Muscle of back (tissue), 3 donors: ENCODE measurements at regions not wholly inside any gene's neighbourhood (a gene's known extent, or its start where the extent isn't known, plus 50 kb on each side); places are given as distances from the start of the nearest gene placed in this dataset.
A peak's percentile ranks its signal among the peaks of the same experiment; 100 is the strongest.

Source experiments
- DNase-seq, 3 donors: peaks; one replicate each; pipeline versions ENCODE4 v3.0.0 to v3.0.0-alpha.2; 2013

DNA sequence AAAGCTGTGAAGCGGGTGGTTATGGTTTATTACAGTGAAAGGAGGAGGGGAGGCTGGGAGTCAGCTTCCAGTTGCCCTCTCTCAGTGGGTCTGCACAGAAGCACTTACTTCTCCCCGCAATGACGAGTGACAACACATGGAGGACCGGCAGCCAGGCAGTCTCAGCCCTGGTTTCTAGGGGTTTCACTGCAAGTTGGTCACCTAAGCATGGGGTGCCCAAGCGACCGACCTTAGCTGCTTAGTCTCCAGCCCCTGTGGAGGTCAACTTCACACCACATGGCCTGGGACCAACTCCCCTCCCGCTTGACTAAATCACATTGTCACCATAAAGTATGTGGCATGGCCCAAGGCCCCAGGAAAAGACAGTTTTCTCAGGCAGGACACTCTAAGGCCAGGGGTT is 99.9 kb upstream of the ZNF32 start:
- no peak for DNase-seq

DNA sequence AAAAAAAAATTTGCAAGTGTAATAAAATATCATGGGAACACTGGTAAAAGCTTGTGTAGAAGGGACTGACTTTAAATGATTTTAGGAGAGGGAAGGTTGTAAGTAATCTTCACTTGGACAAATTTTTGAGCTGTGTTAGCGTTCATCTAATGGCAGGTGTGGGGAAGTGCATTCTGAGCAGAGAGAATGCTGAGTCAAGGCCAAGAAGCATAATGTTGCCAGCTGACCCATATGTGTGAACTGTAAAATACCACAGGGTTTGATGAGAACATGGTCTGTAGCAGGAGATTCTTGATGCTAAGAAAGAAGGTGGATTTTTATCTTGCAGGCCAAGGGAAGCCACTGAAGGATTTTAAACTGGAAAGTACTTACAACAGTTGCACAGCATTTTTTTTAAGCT is 98.2 kb upstream of the ZNF32 start:
- peak in 1 of 3 donors; percentile 23 for DNase-seq

DNA sequence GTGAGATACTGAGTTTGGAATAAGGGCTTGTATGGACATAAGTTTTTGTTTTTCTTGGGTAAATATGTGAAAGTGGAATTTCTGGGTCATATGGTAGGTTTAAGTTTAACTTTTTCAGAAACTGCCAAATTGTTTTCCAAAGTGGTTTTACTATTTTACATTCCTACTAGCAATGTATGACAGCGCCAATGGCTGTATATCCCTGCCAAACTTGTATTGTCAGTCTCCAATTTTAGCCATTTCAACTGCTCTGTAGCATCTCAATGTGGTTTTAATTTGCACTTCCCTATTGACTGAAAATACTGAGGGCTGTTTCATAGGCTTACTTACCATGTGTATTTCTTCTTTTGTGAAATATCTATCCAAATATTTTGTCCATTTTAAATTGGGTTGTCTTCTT is 90.5 kb upstream of the ZNF32 start:
- DNase-seq = peak; percentile 64 to 85 (median 73)

DNA sequence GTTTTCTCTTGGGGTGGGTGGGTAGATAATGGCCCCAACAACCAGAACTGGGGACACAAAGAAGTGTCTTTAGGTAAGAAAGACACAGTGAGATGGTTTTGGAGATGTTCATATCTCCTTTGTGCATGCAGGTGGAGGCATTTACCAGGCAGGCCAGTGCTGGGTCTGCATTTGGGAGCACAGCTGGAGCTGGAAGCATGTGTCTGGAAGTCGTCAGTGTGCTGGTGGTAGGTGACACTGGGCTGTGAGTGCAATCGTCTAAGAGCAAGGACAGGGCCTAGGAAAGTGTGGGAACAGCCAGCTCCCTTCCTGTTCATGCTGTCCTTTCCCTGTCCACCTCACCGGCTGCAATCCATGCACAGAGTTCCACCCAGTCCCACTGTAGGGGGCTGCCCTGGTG is 88.3 kb upstream of the ZNF32 start:
- DNase-seq = no peak

DNA sequence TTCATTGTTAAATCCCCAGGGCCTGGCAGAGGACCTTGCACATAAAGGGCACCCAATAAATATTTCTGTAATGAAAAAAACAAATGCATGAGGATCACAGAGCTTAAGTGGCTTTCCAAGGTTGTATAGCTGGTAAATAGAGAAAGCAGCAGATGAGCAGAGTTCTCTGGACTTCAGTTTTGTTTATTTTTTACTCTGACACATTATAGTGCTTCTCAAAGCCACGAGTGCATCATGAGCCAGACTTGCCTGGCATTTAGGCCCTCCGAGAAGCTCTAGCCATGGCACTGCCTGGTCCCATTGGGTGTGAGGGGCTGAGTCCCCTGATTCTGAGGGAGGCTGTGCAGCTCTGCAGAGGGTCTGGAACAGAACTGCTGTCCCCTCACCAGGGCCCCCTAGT is 87.2 kb upstream of the ZNF32 start:
- DNase-seq = no peak

DNA sequence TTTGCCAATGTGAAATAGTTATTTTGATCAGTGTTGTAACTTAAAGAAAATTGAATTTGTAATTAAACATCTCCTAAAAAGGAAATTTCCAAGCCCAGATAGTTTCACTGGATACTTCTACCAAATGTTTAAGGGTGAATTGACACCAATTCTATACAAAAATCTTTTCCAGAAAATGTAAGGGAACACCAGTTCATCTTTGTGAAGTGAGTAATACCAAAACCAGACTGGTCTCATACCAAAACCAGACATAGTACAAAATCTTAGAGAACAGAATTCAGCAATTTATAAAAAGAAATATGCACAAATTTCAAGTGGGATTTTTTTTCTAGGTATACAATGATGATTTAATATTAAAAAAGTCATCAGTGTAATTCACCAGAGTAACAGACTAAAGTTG is 86.0 kb upstream of the ZNF32 start:
- no peak for DNase-seq

DNA sequence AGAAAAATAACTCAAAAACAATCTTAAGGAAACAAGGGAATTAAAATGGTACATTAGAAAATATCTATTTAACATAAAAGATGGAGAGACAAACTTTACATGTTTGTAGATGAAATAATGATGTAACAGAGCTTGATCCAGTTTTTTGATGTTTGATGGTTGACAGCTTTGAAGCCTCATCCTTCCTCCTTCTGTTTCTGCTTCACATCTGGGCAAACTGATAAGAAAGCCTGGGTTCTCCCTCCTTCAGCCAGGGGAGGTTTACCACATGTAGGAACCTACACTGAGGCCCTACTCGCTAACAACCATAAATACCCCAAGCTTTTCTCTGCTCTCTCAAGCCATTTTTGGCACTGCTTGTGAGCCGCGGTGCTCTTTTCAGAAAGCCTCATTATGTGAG is 82.8 kb upstream of the ZNF32 start:
- no peak for DNase-seq

DNA sequence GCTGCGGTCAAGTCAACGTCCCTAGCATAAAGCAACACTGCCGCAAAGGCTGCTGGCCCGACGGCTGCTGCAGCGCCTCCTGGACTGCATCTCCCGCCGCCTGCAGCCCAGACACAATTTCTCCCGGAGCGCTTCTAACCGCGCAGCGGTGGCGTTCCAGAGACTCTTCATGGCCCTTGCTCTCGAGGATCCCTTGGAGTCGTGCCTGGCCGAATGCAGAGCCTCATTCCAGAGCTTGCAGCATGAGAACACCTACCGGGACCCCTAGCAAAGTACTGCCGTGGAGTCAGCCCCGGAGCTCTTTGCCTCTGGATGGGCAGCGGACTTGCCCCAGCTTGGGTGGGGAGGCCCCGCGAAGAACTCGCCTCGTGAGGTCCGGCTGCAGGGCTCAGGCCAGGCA is 79.7 kb upstream of the ZNF32 start:
- no peak for DNase-seq

DNA sequence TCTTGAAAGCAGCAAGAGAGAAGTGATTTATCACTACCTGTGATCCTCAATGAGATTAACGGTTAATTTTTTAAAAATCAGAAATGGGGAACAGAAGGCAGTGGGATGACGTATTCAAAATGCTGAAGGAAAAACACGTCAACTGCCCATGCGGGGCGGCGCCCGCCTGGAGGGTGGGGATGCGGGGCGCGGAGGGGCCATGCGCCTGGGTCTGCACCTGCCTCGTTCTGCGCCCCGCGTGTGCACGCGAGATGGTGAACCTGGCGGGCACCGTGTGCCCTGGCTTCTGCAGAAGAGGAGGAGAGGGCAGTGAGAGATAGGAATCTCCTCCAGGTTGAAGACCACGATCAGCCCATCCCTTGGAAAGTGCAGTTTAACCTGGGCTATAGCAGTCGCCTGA is 79.3 kb upstream of the ZNF32 start:
- no peak for DNase-seq

DNA sequence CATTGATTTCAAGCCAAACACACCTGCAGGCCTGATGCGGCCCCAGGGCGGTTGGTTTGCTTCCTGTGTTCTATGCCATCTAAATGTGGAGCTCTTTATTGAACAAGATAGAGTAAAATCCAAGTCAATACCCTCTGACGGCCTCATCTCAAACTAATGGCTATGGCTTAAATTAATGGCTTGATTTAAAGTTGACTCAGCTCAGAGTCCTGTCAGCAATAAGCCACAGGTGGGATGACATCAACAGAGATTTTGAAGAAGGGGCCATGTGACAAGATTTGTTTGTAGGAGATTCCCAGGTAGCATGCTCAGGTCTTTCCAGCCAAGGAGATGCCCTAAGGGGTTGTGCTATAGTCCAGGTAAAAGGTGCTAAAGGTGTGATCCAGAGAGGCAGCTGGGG is 66.7 kb upstream of the ZNF32 start:
- DNase-seq = no peak

DNA sequence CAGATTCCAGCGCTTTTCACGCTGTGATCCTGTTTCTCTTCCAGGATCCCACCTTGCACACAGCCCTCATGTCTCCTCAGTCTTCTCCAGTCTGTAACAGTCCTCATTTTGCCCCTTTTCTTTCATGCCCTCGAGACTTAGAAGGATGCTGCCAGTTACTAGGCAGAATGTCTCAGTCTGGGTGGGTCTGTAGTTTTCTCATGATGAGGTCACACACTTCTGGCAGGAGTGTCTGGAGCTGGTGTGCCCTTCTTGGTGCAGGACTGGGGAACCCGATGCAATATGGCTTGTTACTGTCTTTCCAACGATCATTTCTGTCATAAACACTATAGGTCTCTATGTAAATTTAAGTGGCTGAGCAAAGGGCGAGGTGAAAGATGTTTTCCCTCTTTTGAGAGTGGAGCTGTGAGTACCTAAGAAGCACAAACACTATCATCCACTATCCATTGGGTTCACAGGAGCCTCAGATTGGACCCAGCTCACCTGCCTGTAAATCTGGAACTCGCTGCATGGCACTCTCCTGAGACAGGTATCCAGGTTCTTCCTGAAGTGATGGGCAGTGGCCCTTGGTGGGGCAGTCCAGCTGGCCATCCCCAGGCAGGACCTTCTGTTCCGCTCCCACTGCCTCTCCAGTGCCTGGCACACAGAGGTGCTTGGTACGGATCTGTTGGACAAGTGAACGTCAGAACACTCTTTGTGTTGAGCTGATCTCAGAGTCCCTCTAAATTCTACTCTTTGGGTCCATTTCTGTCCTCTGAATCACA is 64.3 kb upstream of the ZNF32 start:
- DNase-seq = no peak

DNA sequence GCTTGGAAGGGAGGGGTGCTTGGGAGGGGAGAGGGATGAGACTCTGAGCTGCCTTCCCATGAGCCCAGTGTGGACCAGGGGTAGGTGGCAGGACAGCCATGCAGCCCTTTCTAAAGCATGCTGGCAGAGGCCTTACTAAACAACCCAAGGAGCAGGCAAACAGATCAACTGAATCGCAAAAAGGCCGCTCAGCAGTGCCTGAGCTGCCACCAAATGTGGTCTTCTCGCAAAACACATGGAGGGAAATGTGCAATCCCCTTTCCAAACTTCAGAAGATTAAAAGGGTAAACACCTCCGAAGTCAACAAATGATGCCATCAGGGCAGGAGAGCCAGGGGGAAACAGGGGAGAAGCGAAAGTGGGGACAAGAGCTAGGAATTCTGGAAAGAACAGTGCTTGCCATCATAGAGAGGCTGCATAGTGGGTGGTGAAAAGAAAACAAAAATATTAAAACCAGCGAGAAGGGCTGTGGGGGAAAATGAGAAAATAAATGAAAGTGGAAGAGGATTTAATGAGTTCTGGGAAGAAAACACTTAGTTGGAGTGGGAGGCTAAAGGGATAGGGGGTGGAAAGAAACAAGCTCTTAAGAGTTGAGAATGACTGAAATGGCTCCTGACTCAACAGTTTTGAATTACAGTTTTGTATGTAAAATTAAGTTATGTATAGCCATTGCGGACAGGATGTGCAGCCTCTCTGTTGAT is 62.2 kb upstream of the ZNF32 start:
- no peak for DNase-seq

DNA sequence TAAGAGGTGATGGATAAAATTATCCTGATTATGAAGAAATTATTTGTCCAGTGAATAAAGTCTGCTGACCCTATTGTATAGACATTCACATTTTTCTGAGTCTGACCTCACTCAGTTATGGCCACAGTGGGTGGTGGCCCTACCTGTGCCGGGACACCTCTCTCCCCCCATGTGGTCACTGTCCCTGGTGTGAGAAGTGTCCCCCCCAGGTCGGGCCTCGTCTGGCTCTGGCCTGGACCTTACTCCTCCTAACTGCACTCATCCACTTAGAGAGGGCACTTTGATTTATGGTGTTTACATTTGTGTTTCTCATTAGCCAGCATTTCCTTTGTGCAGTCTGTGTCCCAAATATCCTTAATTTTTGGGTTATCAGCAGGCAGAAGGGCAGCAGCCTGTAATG is 59.6 kb upstream of the ZNF32 start:
- DNase-seq = no peak

DNA sequence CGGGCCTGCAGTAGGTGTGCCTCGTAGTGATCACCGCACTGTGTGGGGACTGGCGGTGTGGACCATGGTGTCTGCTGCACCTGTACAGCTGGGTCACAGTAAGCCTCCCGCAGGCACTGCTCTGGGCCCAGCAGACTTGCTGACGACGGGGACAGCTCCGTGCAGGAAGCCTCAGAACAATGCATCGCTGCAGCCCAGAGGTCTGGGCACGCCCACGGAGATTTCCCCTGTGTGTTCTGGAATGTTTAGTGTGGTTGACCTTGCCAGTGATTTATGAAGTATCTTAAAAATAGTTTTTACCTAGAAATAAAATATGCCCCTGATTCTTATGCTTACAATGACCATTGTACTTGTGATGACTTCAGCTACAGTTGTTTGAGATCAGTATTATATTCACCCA is 59.1 kb upstream of the ZNF32 start:
- DNase-seq = peak in 1 of 3 donors; percentile 48

DNA sequence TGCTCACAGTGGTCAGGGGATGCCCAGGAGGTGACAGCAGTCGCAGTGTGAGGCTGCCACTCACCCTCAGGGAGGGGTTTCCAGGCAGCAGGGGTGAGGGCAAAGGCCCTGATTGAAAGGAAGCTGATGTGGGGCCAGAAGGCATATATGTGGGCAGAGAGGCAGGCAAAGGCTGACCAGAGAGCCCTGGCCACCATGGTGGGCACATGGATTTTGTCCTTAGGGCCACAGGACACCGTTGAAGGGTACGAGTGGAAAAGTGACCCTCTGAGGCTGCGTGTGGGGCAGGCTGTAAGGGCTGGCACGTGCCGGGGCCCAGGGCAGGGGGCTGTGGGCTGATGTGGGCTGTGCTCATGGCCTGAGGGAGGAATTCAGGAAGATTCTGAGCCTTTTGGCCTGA is 57.5 kb upstream of the ZNF32 start:
- DNase-seq = no peak

DNA sequence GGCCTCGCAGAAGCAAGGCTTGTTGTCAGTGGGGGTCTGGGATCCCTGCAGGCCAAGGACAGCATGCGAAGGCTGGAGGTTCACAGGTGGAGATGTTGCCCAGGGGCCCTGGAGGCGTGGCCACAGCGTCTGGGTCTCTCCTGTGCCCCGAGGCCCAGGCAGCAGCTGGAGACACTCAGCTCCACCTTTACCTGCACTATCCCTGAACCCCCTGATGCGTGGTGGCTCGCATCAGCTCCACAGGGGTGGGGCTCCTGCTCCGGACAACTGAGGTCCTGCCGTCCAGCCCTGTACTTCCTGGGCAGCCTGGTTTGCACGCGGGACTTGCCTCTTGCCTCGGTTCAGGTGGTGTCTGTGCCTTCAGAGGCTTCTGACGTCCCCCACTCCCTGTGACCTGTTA is 54.6 kb upstream of the ZNF32 start:
- DNase-seq = no peak

DNA sequence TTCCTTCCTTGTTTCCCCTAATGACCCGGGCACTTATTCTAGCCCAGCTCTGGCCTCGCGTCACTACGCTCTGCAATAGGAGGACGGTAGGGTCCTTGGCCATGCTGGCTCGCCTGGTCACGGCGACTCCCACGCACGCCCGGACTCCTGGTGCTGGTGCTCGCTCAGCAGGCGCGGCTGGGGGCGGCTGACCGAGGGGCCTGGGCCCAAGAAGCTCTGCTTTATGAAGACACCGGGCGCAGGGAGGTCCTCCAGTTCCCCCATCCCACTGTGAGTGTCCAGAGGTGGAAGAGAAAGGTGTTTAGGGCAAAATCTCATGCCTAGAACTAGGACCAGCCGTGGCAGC is 54.2 kb upstream of the ZNF32 start:
- DNase-seq = no peak

DNA sequence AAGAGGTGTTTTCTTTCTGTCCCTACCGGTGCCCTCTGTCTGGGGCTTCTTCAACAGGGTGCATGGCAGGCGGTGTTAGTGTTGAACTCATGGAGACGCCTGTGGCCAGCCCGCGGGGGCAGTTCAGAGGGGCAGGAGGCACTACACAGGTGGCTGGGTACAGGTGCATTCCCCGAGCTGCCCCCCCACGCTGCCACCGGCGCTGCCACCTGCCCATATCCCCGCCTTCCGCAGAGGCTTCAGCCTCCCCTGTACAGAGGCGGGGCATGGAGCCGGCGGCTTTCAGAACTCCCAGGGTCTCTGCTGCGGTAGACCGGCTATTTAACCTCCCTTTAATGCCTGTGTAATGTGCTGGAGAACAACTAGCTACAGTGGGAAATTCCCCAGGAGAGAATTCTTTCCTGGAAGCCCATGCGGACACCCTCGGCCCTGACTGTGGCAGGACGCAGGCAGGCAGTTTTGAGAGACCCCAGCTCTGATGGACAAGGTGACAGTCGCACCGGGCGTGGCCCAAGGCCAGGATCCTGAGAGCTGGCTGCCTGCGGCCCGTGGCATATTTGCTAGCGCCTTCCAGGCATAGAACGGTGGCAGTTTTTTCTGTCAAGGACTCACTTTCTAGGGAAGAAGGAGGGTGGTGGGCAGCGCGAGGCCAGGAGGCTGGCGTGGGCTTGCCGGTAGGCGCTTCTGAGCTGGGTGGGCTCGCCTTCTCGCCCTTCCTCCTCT is 53.7 kb upstream of the ZNF32 start:
- no peak for DNase-seq

DNA sequence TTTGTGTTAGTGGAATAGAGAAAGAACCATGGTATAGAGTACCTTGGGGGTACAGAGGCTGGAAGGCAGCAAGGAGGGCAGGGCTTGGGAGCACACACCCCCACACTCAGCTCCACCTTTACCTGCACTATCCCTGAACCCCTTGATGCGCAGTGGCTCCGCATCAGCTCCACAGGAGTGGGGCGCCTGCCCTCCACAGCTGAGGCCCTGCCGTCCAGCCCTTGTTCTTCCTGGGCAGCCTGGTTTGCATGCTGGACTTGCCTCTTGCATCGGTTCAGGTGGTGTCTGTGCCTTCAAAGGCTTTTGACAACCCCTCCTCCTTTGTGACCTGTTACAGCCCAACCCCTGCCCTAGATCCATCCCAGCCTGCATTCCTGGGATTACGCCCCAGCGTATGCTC is 52.6 kb upstream of the ZNF32 start:
- no peak for DNase-seq

DNA sequence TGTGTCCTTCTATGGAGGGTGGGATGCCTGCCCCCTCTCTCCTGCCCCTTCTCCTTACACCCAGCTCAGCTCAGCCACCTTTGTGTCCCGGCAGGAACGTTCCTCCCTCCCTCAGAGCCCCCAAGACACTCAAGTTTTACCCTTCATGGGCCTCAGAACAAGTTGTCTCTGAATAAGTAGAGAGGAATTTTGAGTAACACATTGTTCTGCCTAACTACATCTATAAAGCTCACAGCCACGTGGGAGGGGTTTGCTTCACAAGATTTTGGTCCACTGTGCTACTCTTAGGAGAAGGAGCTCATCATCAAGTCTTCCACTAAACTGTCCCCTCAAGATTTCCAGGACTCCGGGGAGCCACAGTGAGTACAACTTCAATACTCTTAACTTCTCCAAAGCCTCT is 51.6 kb upstream of the ZNF32 start:
- DNase-seq = no peak

DNA sequence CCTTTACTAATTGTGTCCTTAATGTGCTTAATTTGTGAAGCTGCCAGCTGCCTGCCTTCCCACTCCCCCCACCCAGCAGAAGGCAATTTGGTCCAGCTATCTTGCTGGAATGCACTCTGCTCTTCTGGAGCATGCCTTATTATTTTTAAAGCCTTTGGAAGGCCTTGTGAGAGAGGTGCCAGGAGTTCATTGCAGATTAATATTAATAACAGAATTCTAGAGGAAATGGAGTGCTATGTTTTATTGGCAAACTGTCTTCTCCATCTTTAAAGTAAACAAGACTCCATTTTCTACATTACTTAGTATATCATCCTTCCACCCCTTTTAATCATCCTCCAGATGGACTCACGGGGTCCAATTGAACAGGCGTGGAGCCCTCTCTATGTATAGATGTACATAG is 50.8 kb upstream of the ZNF32 start:
- peak in 1 of 3 donors; percentile 49 for DNase-seq
